ENCODE measurements at regions not wholly inside any gene's neighbourhood (a gene's known extent, or its start where the extent isn't known, plus 50 kb on each side); places are given as distances from the start of the nearest gene placed in this dataset.

DNA sequence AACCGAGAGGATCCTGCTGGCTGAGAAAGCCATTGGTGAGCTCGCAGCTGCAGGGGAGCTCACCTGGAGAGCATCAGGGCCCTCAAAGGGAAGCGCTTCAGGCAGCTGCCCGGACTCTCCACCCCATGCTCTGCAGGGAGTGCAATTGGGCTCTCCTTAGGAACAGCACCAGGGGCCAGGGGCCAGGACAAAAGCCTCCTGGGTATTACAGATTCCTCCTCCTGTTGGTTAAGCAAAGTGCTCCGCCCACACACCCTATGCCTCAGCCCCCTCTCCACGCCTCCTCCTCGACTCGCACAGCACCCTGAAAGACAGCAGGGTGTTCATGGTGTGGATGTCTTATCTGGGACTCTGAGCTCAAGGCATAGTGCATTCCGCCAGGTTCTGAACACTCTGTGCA is 139.9 kb downstream of the SHANK2 start (continued):
- TF ChIP-seq GLIS1 (tag by site-specific recombination; IDR thresholded peaks at IDR 0.05): peak; percentile 67
- no peak for TF ChIP-seq MYNN (tag by site-specific recombination; IDR thresholded peaks at IDR 0.05; ENCODE audit: borderline replicate concordance)
- TF ChIP-seq EGR2 (tag by site-specific recombination; IDR thresholded peaks at IDR 0.05; ENCODE audit: low read depth): peak; percentile 48; the same call in 1 of the 2 replicates
- no peak for TF ChIP-seq TSHZ1 (tag by site-specific recombination; IDR thresholded peaks at IDR 0.05; ENCODE audit: borderline replicate concordance)
- no peak for TF ChIP-seq ZEB2 (tag by site-specific recombination; IDR thresholded peaks at IDR 0.05)
- no peak for TF ChIP-seq SALL2 (tag by site-specific recombination; IDR thresholded peaks at IDR 0.05; ENCODE audit: borderline replicate concordance)
- TF ChIP-seq ZIC2 (tag by site-specific recombination; IDR thresholded peaks at IDR 0.05): peak; percentile 92
- no peak for TF ChIP-seq ZNF660 (tag by site-specific recombination; IDR thresholded peaks at IDR 0.05)
- TF ChIP-seq, protein P1, sequence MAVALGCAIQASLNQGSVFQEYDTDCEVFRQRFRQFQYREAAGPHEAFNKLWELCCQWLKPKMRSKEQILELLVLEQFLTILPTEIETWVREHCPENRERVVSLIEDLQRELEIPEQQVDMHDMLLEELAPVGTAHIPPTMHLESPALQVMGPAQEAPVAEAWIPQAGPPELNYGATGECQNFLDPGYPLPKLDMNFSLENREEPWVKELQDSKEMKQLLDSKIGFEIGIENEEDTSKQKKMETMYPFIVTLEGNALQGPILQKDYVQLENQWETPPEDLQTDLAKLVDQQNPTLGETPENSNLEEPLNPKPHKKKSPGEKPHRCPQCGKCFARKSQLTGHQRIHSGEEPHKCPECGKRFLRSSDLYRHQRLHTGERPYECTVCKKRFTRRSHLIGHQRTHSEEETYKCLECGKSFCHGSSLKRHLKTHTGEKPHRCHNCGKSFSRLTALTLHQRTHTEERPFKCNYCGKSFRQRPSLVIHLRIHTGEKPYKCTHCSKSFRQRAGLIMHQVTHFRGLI (tag by site-specific recombination; IDR thresholded peaks at IDR 0.05): no peak
- TF ChIP-seq ZNF18 (tag by site-specific recombination; IDR thresholded peaks at IDR 0.05): no peak
- TF ChIP-seq, protein P2, sequence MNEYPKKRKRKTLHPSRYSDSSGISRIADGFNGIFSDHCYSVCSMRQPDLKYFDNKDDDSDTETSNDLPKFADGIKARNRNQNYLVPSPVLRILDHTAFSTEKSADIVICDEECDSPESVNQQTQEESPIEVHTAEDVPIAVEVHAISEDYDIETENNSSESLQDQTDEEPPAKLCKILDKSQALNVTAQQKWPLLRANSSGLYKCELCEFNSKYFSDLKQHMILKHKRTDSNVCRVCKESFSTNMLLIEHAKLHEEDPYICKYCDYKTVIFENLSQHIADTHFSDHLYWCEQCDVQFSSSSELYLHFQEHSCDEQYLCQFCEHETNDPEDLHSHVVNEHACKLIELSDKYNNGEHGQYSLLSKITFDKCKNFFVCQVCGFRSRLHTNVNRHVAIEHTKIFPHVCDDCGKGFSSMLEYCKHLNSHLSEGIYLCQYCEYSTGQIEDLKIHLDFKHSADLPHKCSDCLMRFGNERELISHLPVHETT (tag by site-specific recombination; IDR thresholded peaks at IDR 0.05): no peak

GRCh38 chr11:71109586-71109985 is 142.8 kb downstream of the SHANK2 start:
- Histone ChIP-seq H3K9me3 (ENCODE audit: control insufficient read depth, insufficient read depth, low read depth, low read length) (no peaks in the 10 kb centered on the region), H3K4me1 (ENCODE audit: control insufficient read depth, insufficient read depth, low read length) (no peaks in the 10 kb centered on the region), H3K4me3 (ENCODE audit: low read depth, low read length) (no peak overlapping the region), H3K36me3 (ENCODE audit: control insufficient read depth in 2 of 2, insufficient read depth in 1 of 2, low read length in 2 of 2) (peaks cover 0 to 8% of the 10 kb centered on the region in 2 experiments; a peak in 1 of 3 replicates), H3K27ac (ENCODE audit: extremely low read depth, low read depth, low read length) (no peak overlapping the region)
- CTCF ChIA-PET: no interaction called here
- POLR2A ChIA-PET: no interaction called here
- TF ChIP-seq, protein P3, sequence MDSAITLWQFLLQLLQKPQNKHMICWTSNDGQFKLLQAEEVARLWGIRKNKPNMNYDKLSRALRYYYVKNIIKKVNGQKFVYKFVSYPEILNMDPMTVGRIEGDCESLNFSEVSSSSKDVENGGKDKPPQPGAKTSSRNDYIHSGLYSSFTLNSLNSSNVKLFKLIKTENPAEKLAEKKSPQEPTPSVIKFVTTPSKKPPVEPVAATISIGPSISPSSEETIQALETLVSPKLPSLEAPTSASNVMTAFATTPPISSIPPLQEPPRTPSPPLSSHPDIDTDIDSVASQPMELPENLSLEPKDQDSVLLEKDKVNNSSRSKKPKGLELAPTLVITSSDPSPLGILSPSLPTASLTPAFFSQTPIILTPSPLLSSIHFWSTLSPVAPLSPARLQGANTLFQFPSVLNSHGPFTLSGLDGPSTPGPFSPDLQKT (IDR thresholded peaks at IDR 0.05; ENCODE audit: borderline replicate concordance, low read depth, low read length): no peak
- TF ChIP-seq ZNF23 (tag by site-specific recombination; IDR thresholded peaks at IDR 0.05; ENCODE audit: borderline replicate concordance): no peak
- TF ChIP-seq ZNF585B (tag by site-specific recombination; IDR thresholded peaks at IDR 0.05): no peak
- TF ChIP-seq ZNF391 (tag by site-specific recombination; IDR thresholded peaks at IDR 0.05; ENCODE audit: borderline replicate concordance, low read depth): no peak
- no peak for TF ChIP-seq ZNF629 (tag by site-specific recombination; IDR thresholded peaks at IDR 0.05)
- no peak for TF ChIP-seq ZNF549 (tag by site-specific recombination; IDR thresholded peaks at IDR 0.05)
- TF ChIP-seq HOXC10 (CRISPR knock-in tag; IDR thresholded peaks at IDR 0.05): no peak
- TF ChIP-seq ZNF138 (tag by site-specific recombination; IDR thresholded peaks at IDR 0.05; ENCODE audit: borderline replicate concordance): no peak
- no peak for TF ChIP-seq RBAK (tag by site-specific recombination; IDR thresholded peaks at IDR 0.05)
- TF ChIP-seq GFI1B (tag by site-specific recombination; IDR thresholded peaks at IDR 0.05): no peak
- TF ChIP-seq ZNF266 (tag by site-specific recombination; IDR thresholded peaks at IDR 0.05; ENCODE audit: low read depth): no peak
- TF ChIP-seq TSHZ1 (tag by site-specific recombination; IDR thresholded peaks at IDR 0.05; ENCODE audit: borderline replicate concordance): no peak
- no peak for TF ChIP-seq ZNF521 (tag by site-specific recombination; IDR thresholded peaks at IDR 0.05)

Data from HEK293 (cell line).